Thyroid gland (tissue), 4 donors: ENCODE measurements at regions not wholly inside any gene's neighbourhood (a gene's known extent, or its start where the extent isn't known, plus 50 kb on each side); places are given as distances from the start of the nearest gene placed in this dataset.

Experiments used
- POLR2A ChIP-seq, 2 donors: fragments of 450-650 bp; IDR thresholded peaks; one replicate each; pipeline ENCODE4 v1.6.1; 2017; ENCODE audit warnings: antibody characterized with exemption in 2 of 2, mild to moderate bottlenecking in 2 of 2, moderate library complexity in 1 of 2
- TF ChIP-seq, protein P1 (sequence below), 6 experiments: fragments of 200-600 bp in 3 of 6; fragments of 450-650 bp in 3 of 6; sonication (generic) in 3 of 6; IDR thresholded peaks; one replicate each; pipeline ENCODE4 v1.5.1; 2016 to 2019; ENCODE audit warnings: antibody characterized with exemption in 6 of 6, mild to moderate bottlenecking in 2 of 6, inconsistent platforms in 1 of 6, moderate library complexity in 1 of 6

DNA sequence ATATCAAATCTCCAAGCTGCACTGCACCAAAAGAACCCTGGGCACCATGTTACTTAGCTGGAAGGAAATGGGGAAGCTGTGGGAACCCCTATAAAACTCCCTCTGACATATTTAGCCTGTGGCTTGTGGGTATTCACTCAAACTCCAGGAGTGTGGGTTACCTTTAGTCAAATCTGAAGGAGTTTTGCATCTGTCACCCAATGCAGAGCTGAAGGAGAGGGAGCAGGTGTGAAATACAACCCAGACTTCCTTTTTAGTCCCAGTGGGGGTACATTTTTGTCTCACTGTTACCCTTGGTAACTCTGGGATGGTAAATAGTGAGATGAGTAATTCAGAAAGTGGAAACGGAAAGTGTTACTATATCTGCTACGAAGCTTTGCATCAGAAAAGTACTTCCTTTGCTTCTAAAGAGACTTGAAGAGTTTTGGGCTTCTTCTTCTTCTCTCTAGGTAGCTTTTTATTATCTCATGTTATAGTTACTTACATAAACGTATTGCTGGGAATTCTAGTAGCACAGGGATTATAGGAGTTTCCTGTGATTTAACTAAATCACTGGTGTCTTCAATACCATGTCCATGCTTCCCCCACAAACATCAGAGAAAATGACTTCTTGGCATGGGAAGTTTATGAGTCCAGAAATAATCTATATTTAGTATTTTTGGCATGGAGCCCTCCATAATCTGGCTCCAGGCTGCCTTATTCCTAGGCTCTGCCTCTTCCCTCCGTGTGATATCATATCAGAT, 105.9 kb downstream of the AKAP11 start:
- TF ChIP-seq, protein P1, sequence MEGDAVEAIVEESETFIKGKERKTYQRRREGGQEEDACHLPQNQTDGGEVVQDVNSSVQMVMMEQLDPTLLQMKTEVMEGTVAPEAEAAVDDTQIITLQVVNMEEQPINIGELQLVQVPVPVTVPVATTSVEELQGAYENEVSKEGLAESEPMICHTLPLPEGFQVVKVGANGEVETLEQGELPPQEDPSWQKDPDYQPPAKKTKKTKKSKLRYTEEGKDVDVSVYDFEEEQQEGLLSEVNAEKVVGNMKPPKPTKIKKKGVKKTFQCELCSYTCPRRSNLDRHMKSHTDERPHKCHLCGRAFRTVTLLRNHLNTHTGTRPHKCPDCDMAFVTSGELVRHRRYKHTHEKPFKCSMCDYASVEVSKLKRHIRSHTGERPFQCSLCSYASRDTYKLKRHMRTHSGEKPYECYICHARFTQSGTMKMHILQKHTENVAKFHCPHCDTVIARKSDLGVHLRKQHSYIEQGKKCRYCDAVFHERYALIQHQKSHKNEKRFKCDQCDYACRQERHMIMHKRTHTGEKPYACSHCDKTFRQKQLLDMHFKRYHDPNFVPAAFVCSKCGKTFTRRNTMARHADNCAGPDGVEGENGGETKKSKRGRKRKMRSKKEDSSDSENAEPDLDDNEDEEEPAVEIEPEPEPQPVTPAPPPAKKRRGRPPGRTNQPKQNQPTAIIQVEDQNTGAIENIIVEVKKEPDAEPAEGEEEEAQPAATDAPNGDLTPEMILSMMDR (IDR thresholded peaks at IDR 0.05), result no peak
- no peak for TF ChIP-seq POLR2A (IDR thresholded peaks at IDR 0.05)
